Urothelium cell line (cell line): ENCODE measurements at regions not wholly inside any gene's neighbourhood (a gene's known extent, or its start where the extent isn't known, plus 50 kb on each side); places are given as distances from the start of the nearest gene placed in this dataset.

Experiments used
- DNase-seq: peaks from one replicate; pipeline ENCODE4 v3.0.0; 2011; ENCODE audit warnings: low spot score, mixed read lengths
- FAIRE-seq: peaks from 2 replicates; lab custom pipeline; 2011; peaks lifted over from hg19 to GRCh38; lab: Jason Lieb, UNC

DNA sequence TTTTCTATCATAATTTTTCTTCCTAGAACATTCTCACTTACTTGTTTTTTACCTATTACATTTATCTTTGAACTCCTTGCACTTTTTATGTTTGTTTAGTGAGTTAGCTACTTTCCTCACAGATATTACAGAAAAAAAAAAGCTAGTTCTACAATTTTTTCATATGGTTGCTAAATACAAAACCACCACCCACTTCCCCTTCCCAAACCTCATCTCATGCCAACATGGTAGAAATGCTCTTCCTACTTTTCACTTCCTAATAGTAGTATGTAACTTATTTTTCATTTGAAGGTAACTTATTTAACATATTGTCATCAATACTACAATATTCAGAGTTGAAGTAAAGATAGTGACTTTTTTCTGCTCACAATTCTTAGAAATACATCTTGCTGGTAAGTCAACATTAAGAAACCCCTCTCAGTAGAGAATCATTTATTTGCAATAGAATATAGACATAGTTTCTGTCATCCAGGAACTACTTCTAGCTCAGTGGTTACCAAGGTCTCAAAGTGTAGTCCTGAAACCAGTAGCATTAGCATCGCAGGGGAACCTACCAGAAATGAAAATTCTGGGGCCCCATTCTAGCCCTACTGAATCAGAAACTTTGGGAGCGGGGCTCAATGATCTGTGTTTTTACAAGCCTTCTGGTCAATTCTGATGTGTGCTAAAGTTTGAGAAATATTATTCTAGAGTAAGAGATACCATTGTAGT, 1124.6 kb downstream of the DTWD2 start:
- DNase-seq, result no peak
- FAIRE-seq, result no peak

DNA sequence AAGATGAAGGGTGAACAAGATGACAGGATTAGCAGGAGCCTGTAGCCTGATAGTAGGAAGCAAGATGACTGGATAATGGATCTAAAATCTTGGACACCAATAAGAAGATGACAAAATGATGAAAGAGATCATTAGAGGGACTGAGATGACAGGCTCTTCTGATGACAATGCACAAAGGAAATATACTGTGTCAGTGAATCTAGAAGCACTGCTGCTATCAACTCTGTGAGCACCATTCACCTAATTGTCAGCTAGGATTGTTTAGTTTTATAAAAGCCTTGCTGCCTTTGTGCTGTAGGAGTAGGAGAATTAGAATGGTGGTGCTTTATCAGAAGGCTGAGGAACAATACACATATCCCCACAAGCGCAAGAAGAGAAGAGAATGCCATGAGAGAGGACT, 1127.8 kb downstream of the DTWD2 start:
- DNase-seq (no peak), FAIRE-seq (no peak)

- FAIRE-seq (no peak), DNase-seq (no peak)
These were observed 1129.2 kb downstream of the DTWD2 start for GRCh38 chr5:117859176-117859575.

DNA sequence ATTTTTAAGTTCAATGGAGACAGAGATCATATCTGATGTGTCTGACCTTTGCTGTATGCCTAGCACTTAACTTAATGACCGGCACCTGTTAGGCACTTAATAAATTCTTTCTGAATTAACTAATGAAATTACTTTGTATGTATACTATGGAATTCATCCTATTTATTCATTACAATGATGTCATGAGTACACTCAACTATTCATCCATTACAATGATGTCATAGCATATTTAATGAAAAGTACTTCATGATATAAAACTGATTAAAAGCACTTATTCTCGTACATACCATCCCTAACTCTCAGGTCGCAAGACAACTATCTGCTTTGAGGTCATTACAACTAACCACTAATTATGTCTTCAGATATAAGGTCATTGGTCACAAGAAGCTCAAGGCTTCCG, 1131.6 kb downstream of the DTWD2 start:
- FAIRE-seq (no peak), DNase-seq (no peak)

- FAIRE-seq, result no peak
- no peak for DNase-seq
These were observed 1150.6 kb downstream of the DTWD2 start for GRCh38 chr5:117837786-117838185.

DNA sequence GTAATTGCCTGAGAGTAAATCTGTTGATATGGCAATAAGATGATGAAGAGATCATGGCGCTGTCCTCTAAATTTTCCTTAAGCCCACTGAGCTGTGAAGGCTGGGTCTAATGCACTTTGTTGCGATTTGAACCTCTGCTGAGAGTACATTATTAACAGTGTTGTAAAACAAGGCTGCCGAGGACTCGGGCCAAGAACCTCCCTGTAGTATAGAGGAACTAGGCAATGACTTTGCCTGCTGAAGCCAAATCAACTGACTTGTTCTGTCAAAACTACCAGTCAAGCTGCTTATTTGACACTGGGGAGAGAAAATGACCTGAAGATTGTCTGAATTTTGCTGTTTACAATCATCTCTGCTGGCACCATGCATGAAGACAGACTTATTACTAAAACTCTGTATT, 1154.7 kb downstream of the DTWD2 start:
- DNase-seq, result no peak
- no peak for FAIRE-seq

DNA sequence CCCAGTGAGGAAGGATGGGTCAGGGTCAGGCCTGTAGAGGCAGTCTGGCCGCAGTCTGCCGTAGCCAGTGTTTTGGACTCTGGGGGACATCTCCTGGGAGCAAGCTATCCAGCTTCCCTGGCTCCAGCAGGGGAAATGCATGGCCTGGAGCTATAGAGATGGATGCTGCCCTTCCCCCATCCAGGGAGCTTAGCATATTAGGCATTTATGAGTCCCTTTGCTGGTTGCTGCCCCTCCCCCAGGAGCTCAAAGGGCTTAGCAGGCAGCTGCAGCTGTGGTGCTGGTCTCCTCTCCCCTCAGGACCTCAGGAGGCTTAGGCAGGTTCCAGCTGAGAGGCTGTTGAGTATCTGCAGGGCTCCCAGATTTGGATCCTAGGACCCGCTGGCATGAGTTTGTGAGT, 1158.7 kb downstream of the DTWD2 start:
- no peak for FAIRE-seq

DNA sequence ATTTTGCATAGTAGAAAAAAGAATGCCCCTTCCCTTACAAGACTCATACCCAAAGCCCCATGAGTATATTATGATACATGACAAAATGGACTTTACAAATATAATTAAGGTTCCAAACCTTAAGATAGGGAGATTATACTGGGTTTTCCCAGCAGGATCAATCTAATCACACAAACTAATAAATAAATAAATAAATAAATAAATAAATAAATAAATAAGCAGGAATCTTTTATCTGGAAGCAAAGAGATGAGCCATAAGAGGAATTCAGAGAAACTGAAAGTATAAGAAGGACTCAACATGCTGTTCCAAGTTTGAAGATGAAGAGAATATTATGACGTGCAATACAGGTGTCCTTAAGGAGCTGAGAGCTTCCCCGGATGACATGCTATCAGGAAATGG, 1174.5 kb downstream of the DTWD2 start:
- no peak for DNase-seq
- no peak for FAIRE-seq

More for the DNA sequence above, 1158.7 kb downstream of the DTWD2 start:
- no peak for DNase-seq

- DNase-seq, result no peak
- no peak for FAIRE-seq
These were observed 1175.5 kb downstream of the DTWD2 start for GRCh38 chr5:117812861-117813260.

DNA sequence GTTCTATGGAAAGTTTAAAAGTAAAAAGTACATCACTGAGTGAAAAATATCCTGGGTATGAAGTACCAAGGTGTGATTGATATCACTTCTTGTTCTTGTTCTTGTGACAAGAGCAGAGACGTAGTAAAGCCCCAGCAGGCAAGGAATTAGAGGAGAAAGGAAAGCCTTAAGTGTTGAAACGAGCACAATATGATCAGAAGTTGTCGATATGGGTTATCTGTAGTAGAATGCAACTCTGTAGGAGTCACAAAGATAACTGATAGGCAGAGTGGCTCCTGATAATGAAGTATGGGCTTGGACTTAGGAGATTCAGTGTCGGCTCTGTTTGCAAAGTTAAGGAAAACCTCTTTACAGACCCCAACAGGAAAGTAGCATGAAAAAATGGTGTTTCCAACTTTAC, 1179.1 kb downstream of the DTWD2 start:
- FAIRE-seq (no peak), DNase-seq (no peak)

- no peak for DNase-seq
- no peak for FAIRE-seq
These were observed 1183.3 kb downstream of the DTWD2 start for GRCh38 chr5:117805058-117805457.

- DNase-seq, result no peak
- FAIRE-seq, result no peak
These were observed 1184.8 kb downstream of the DTWD2 start for GRCh38 chr5:117803533-117803932.

- FAIRE-seq (no peak), DNase-seq (no peak)
These were observed 1186.8 kb downstream of the DTWD2 start for GRCh38 chr5:117801583-117801982.

GRCh38 chr5:117800261-117800660, 1188.1 kb downstream of the DTWD2 start:
- FAIRE-seq (no peak), DNase-seq (no peak)

DNA sequence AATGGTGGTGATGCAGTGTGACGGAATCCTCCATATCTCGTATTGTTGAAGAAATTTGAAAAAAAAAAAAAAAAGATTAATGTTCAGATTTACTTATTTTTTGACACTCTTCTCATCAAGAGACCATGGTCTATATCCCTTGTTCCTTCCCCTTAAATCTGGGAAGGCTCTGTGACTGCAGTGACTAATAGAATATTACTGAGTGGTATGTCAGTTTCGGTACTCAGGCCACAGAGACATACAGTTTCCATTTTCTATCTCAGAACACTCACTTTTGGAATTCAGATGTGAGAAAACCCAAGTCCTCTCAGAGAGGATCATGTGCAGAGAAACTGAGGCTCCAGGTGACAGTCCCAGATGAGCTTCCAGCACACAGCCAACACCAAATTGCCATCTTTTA, 1193.5 kb downstream of the DTWD2 start:
- FAIRE-seq, result no peak
- no peak for DNase-seq

DNA sequence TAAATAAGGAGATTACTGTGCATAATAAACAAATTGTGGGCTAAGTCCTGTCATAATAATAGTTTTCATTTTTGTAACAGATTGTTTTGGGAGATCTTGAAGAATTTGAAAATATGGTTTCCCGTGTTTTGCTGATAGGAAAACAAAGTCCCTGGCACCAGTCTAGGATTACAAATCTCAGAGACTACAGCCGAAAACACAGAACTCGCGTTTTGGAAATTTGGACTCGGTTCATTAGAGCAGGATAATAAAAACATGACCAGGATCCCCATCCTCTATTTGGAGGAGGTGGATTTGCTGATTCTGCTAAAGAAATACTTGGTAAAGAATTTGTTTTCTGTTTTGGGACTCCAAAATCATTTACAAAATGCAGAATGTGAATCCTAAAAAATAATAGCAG, 1194.4 kb downstream of the DTWD2 start:
- FAIRE-seq, result no peak
- DNase-seq, result no peak

DNA sequence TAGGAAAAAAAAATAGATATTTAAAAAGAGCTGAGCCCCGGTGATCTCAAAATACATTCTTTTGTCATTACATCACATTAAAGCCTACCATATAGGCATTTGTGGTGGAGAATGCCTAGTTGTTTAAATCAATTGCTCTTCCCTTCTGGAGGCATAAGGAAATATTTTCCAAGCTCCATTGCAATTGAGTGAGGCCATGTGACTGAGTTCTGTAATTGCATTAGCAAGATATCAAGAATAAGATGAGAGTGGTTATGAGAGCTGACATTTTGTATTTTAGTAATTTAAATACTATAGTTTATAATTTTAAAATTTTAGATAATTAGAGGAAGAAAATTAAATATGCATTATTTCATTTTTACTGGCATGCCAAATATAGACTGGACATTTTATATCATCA, 1195.9 kb downstream of the DTWD2 start:
- FAIRE-seq (no peak), DNase-seq (no peak)

DNA sequence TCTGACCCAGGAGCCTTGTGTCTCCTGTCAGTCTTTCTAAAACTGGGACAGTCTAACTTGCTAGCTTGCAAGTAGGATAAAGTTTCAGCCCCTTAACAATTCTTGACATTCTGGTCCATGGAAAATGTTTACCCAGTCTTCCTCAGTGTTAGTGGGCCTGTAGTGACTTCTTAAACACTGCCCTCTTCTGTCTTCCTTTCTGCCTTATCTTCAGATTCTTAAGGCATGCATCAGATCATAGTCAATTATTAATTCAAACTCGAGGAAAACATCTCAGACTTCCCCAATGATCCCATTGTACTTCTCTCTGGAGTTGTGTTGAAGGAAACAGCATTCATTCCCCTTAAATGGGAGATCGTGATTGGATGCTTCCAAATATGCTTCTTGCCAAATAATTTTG, 1199.8 kb downstream of the DTWD2 start:
- no peak for FAIRE-seq
- no peak for DNase-seq

DNA sequence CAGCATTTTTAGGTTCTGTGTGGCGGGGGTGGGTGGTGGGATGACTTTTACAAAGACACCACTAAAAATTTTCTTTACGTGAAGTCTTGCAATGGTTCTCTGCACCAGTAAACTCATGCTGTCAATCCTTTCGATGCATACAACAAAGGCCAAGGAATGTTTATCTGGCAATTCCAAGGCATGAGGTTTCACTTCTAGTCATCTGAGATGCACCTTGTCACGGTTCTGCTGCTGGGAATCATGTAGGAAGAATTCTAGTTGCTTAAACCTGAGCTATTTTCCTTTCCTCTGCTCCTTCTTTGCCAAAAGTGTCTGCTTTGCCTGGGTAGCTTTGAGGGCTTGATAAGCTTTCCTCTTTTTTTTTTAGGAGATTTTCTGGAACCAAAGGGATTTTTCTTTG, 1204.5 kb upstream of the SEMA6A start:
- DNase-seq (no peak), FAIRE-seq (no peak)

DNA sequence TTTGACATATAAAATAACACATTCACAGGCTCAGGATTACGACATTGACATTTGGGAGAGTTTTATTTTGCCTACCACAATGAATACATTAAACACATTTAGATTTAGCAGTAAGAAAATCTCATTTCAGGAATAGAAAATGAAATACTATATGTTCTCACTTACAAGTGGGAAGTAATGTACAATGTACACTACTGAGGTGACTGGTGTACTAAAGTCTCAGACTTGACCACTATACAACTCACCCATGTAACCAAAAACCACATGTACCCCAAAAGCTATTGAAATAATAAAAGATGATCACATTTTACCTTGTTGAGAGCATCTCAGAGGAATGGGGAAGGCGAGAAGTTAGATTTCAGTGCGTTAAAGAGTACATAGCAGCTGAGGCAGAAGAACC, 1202.4 kb upstream of the SEMA6A start:
- no peak for DNase-seq
- no peak for FAIRE-seq

DNA sequence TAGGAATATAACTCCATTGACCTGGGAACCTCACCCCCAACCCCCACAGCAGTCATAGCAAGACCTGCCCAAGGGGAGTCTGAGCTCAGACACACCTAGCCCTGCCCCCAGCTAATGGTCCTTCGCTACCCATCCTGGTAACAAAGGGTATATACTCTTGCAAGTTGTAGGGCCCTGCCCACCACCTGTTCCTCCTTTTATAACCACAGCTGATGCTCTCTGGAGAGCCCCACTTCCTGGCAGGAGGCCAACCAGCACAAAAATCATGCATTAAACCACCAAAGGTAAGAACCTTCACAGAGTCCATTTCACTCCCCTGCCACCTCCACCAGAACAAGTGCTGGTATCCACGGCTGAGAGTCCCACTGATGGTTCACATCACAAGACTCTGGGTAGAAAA, 1195.3 kb upstream of the SEMA6A start:
- FAIRE-seq (no peak), DNase-seq (no peak)

DNA sequence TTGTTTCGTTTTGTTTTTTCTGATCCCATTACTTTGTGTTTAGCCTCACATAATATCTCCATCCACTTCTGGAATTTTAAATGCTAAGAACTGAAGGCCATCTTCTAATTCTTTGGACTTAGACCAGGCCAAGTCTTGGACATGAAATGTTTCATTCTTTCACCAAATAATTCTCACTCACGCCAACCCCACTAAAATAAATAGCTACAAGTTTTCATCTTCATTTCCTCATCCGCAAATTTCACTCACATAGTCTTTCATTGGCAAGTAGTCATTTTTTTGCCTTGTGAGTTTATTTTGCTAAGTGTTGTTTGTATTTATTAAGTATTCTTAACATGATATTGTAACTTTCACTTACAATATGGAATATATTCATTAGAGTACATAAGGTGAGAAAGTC, 1188.6 kb upstream of the SEMA6A start:
- no peak for DNase-seq
- FAIRE-seq, result no peak

DNA sequence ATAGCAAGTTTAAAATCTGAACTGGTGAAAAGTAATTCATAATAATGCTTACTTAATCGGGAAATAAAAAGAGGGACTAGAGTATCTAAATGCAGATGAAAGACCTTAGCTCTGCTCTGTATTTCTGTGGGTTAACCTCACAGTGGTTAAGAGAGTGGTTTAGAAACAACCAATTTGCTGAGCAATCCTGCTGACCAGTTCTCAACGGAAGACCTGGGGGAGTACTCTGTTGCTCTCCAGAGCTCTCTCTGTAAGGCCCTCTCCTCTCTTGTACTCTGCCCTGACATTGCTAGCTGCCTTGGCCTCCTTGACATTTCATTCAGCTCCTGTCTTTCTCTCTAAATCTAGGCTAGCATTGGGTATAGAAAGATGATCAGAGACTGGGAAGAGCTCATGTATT, 1186.6 kb upstream of the SEMA6A start:
- no peak for FAIRE-seq
- DNase-seq, result peak; percentile 2
